K562 (cell line): ENCODE measurements at regions not wholly inside any gene's neighbourhood (a gene's known extent, or its start where the extent isn't known, plus 50 kb on each side); places are given as distances from the start of the nearest gene placed in this dataset.

Source experiments
- ATAC-seq: fragments of 200-7000 bp; cut with Tn5 transposase; 3 replicates; pipeline ENCODE4 v1.9.1; 2020; ENCODE audit warnings: moderate library complexity
- BruUV-seq: library from RNA; stranded (reverse); fragments of 400-500 nt; replicated peaks from 2 replicates; lab custom pipeline; 2021; lab: Mats Ljungman, UMichigan
- CTCF ChIA-PET: fragments of 300-600 bp; formaldehyde crosslinking; extraction: SDS; loops from one replicate; lab custom pipeline; 2021; ENCODE audit warnings: low intra/inter-chr PET ratio; lab: Yijun Ruan, JAX
- POLR2A ChIA-PET: fragments of 300-600, 350-650 bp; sonication (Branson Sonifier 250); formaldehyde crosslinking; extraction: SDS; loops from one replicate; lab custom pipeline; 2021; ENCODE audit warnings: antibody characterized with exemption, inconsistent platforms; lab: Yijun Ruan, JAX
- DNase-seq, 4 experiments: peaks; one replicate each; pipeline versions ENCODE4 v3.0.0 to v3.0.0-alpha.2; 2011 to 2018; ENCODE audit warnings: low spot score in 3 of 4, mixed read lengths in 3 of 4; ENCODE audit errors: extremely low read depth in 1 of 4
- FAIRE-seq: peaks from 2 replicates; lab custom pipeline; 2011; peaks lifted over from hg19 to GRCh38; lab: Jason Lieb, UNC
- H2AFZ ChIP-seq: 2 replicates; pipeline ENCODE4 v1.6.0; 2011; ENCODE audit warnings: low read depth, low read length, control low read depth, inconsistent platforms
- H3K27ac ChIP-seq: fragments of 200-600 bp; 3 replicates; pipeline ENCODE4 v1.8.0; 2011; ENCODE audit warnings: low read depth, mild to moderate bottlenecking, control low read depth, inconsistent platforms, low read length, moderate library complexity, mixed read lengths; ENCODE audit errors: extremely low read depth
- H3K27me3 ChIP-seq, 2 experiments: fragments of 300-600 bp in 1 of 2; 2 replicates in 1 of 2; 3 replicates in 1 of 2; pipeline versions ENCODE4 v1.6.0 to v1.8.0; 2011; ENCODE audit warnings: inconsistent platforms in 2 of 2, low read length in 2 of 2, mild to moderate bottlenecking in 1 of 2, mixed read lengths in 1 of 2, moderate library complexity in 1 of 2; ENCODE audit not compliant: control insufficient read depth in 2 of 2, insufficient read depth in 2 of 2
- H3K36me3 ChIP-seq: fragments of 300-600 bp; 3 replicates; pipeline ENCODE4 v1.8.0; 2011; ENCODE audit warnings: mild to moderate bottlenecking, low read length, inconsistent platforms; ENCODE audit not compliant: control insufficient read depth, insufficient read depth
- H3K4me1 ChIP-seq, 2 experiments: fragments of 200-600 bp in 1 of 2; replicated peaks in 1 of 2; 2 replicates in 1 of 2; 3 replicates in 1 of 2; pipeline versions ENCODE4 v1.5.1 to v1.8.0; 2011; ENCODE audit warnings: inconsistent platforms in 2 of 2, low read length in 2 of 2, mild to moderate bottlenecking in 1 of 2, mixed read lengths in 1 of 2, moderate library complexity in 1 of 2; ENCODE audit not compliant: control insufficient read depth in 2 of 2, insufficient read depth in 2 of 2
- H3K4me2 ChIP-seq: 2 replicates; pipeline ENCODE4 v1.6.1; 2011; ENCODE audit warnings: low read length, control low read depth, inconsistent platforms, mixed read lengths; ENCODE audit not compliant: insufficient read depth
- H3K4me3 ChIP-seq: fragments of 200-600 bp; sonication (generic), shearing (Covaris generic); 2 replicates; pipeline ENCODE4 v1.5.1; 2016; ENCODE audit warnings: control low read depth, inconsistent platforms
- H3K79me2 ChIP-seq: fragments of 200-600 bp; 3 replicates; pipeline ENCODE4 v1.8.0; 2011; ENCODE audit warnings: low read length, inconsistent platforms; ENCODE audit not compliant: control insufficient read depth, insufficient read depth
- H3K9ac ChIP-seq, 2 experiments: 2 replicates each; pipeline versions ENCODE4 v1.6.0 to v1.6.1; 2011; ENCODE audit warnings: low read depth in 2 of 2, low read length in 2 of 2, control low read depth in 1 of 2, inconsistent platforms in 1 of 2, mild to moderate bottlenecking in 1 of 2, mixed read lengths in 1 of 2; ENCODE audit not compliant: insufficient read depth in 1 of 2
- H3K9me1 ChIP-seq: one replicate; pipeline ENCODE4 v1.6.0; 2011; ENCODE audit warnings: inconsistent platforms, mild to moderate bottlenecking, low read length, moderate library complexity; ENCODE audit not compliant: control insufficient read depth, insufficient read depth
- H3K9me3 ChIP-seq: replicated peaks from 2 replicates; pipeline ENCODE4 v1.5.1; 2011; ENCODE audit warnings: low read depth, low read length, inconsistent platforms; ENCODE audit not compliant: control insufficient read depth, insufficient read depth
- H4K20me1 ChIP-seq: replicated peaks from 2 replicates; pipeline ENCODE4 v1.6.1; 2011; ENCODE audit warnings: low read length, inconsistent platforms, mixed read lengths; ENCODE audit not compliant: control insufficient read depth, insufficient read depth
- CAMTA2 ChIP-seq: fragments of 250-450 bp; sonication (Bioruptor Pico); conservative IDR thresholded peaks from 2 replicates; pipeline ENCODE4 v1.5.1; 2022
- CBX3 ChIP-seq, 2 experiments: IDR thresholded peaks; 1 replicate in 1 of 2; 2 replicates in 1 of 2; pipeline ENCODE4 v1.6.1; 2012; ENCODE audit warnings: inconsistent platforms in 2 of 2, low read length in 2 of 2, borderline replicate concordance in 1 of 2, control low read depth in 1 of 2
- E4F1 ChIP-seq: fragments of 250-450 bp; sonication (Bioruptor Pico); IDR thresholded peaks from 2 replicates; pipeline ENCODE4 v1.5.0; 2021; ENCODE audit warnings: mild to moderate bottlenecking, borderline replicate concordance
- EHMT2 ChIP-seq: fragments of 450-650 bp; IDR thresholded peaks from 2 replicates; pipeline ENCODE4 v1.6.1; 2018; ENCODE audit warnings: antibody characterized with exemption
- ELF4 ChIP-seq: fragments of 450-650 bp; formaldehyde crosslinking; IDR thresholded peaks from 2 replicates; pipeline ENCODE4 v1.4.0; 2022; ENCODE audit warnings: missing genetic modification characterization
- LCOR ChIP-seq: sonication (generic); formaldehyde crosslinking; IDR thresholded peaks from 2 replicates; pipeline ENCODE4 v1.8.0; 2022; ENCODE audit warnings: mild to moderate bottlenecking, missing genetic modification reagents
- NCOA6 ChIP-seq: fragments of 450-650 bp; IDR thresholded peaks from 2 replicates; pipeline ENCODE4 v1.6.1; 2017; ENCODE audit warnings: mild to moderate bottlenecking
- NRF1 ChIP-seq, 2 experiments: fragments of 450-650 bp; IDR thresholded peaks in 1 of 2; conservative IDR thresholded peaks in 1 of 2; 2 replicates each; pipeline ENCODE4 v1.6.1; 2014; ENCODE audit warnings: mild to moderate bottlenecking in 2 of 2
- POLR2H ChIP-seq: IDR thresholded peaks from 2 replicates; pipeline ENCODE4 v1.6.1; 2016; ENCODE audit warnings: missing genetic modification characterization, low read depth, mild to moderate bottlenecking, control low read depth, missing compliant biosample characterization, moderate library complexity
- SAFB ChIP-seq: fragments of 200-400 bp; formaldehyde crosslinking; IDR thresholded peaks from 2 replicates; pipeline ENCODE4 v1.6.1; 2017; ENCODE audit warnings: low read depth, low read length, borderline replicate concordance
- SMAD3 ChIP-seq: fragments of 450-650 bp; formaldehyde crosslinking; conservative IDR thresholded peaks from 2 replicates; pipeline ENCODE4 v1.4.0; 2020; ENCODE audit warnings: mild to moderate bottlenecking
- SNRNP70 ChIP-seq: fragments of 200-400 bp; formaldehyde crosslinking; optimal IDR thresholded peaks from 2 replicates; pipeline ENCODE3; 2017; ENCODE audit warnings: low read depth, low read length
- WHSC1 ChIP-seq: IDR thresholded peaks from one replicate; pipeline ENCODE4 v1.6.1; 2012; ENCODE audit warnings: low read length, control low read depth, inconsistent platforms
- WGBS: fragments of 100-300 bp; shearing (Covaris generic); methylation state at CpG from one replicate; pipeline ENCODE4 v1.1.6; 2016; ENCODE audit warnings: low coverage, mixed read lengths; ENCODE audit not compliant: insufficient coverage; ENCODE audit errors: missing lambda C conversion rate; 5-methylcytosine and 5-hydroxymethylcytosine counted together
- in situ Hi-C: fragments of 300-500 bp; cut with MboI; formaldehyde crosslinking; loops from 4 replicates; pipeline ENCODE4 v1.15.0; 2018; ENCODE audit warnings: inconsistent platforms, mixed read lengths
- intact Hi-C: fragments of 100-400 bp; cut with micrococcal nuclease; formaldehyde crosslinking; loops from 2 replicates; pipeline ENCODE4 v1.14.2; 2022

DNA sequence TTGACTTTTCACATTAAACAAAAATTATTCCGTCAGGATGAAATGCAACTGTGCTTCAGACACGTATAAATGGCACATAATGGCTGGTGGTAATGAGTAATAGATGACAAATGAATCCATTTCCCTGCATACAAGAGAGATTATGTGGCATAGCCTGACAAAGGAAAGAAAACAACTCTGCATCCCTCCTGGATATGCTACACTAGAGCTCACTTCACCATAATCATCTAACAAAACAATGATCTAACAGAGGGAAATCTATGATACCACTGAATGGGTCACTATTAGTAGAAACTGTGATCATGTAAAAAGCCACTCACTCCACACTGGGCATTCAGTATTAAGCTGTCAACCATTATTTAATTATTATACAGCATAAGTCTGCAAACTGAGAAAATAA, 1498.4 kb downstream of the EFNB2 start:
- CTCF ChIA-PET, result no interaction called here

More for the DNA sequence above, 1498.4 kb downstream of the EFNB2 start:
- Histone ChIP-seq H3K36me3 (no peaks in the 10 kb centered on the region), H2AFZ (no peak overlapping the region), H3K9me3 (no peaks in the 10 kb centered on the region), H3K79me2 (no peaks in the 10 kb centered on the region), H3K27ac (no peak overlapping the region), H3K27me3 (no peaks in the 10 kb centered on the region), H3K9ac (no peak overlapping the region), H3K9me1 (no peaks in the 10 kb centered on the region), H3K4me2 (no peak overlapping the region), H3K4me3 (no peak overlapping the region), H4K20me1 (no peaks in the 10 kb centered on the region), H3K4me1 (no peaks in the 10 kb centered on the region)
- TF ChIP-seq ELF4 (CRISPR knock-in tag) (no peak), SMAD3 (CRISPR knock-in tag) (no peak), E4F1 (CRISPR knock-in tag) (no peak), POLR2H (no peak), SNRNP70 (no peak), CAMTA2 (CRISPR knock-in tag) (no peak), NCOA6 (no peak), SAFB (no peak), LCOR (CRISPR knock-in tag) (no peak), NRF1 (conservative IDR thresholded peaks at IDR 0.05 in 1 of 2, IDR thresholded peaks at IDR 0.05 in 1 of 2) (no peak), WHSC1 (no peak), CBX3 (IDR thresholded peaks at IDR 0.05; ENCODE audit: borderline replicate concordance in 1 of 2, low read length in 2 of 2) (no peak), EHMT2 (no peak)
- 0% methylated on average over 2 of the region's 2 CpGs for WGBS
- FAIRE-seq (no peak), DNase-seq (no peak), ATAC-seq (no peak)
- POLR2A ChIA-PET, result no interaction called here
- in situ Hi-C loops, result no loop called here
- intact Hi-C loops, result no loop called here
- no TSS peak for BruUV-seq
